Mucosa of descending colon (tissue), 3 donors: ENCODE measurements at regions not wholly inside any gene's neighbourhood (a gene's known extent, or its start where the extent isn't known, plus 50 kb on each side); places are given as distances from the start of the nearest gene placed in this dataset.

ENCODE experiments used
- ATAC-seq: fragments of 200-7000 bp; cut with Tn5 transposase; one replicate; pipeline ENCODE4 v1.9.1; 2020; ENCODE audit warnings: mild to moderate bottlenecking, moderate library complexity
- DNase-seq, 3 donors: peaks; one replicate each; pipeline ENCODE4 v3.0.0-alpha.2; 2020
- H3K36me3 ChIP-seq: fragments of 200-600 bp; one replicate; pipeline ENCODE4 v1.8.0; 2021; ENCODE audit warnings: low read depth, mild to moderate bottlenecking
- H3K4me1 ChIP-seq: fragments of 200-600 bp; one replicate; pipeline ENCODE4 v1.8.0; 2021; ENCODE audit warnings: low read depth, mild to moderate bottlenecking
- H3K4me3 ChIP-seq: fragments of 200-600 bp; one replicate; pipeline ENCODE4 v1.8.0; 2021; ENCODE audit warnings: mild to moderate bottlenecking
- H3K9me3 ChIP-seq: fragments of 200-600 bp; one replicate; pipeline ENCODE4 v1.8.0; 2021; ENCODE audit warnings: mild to moderate bottlenecking
- CTCF ChIP-seq: fragments of 200-600 bp; IDR thresholded peaks from one replicate; pipeline ENCODE4 v1.8.0; 2022; ENCODE audit warnings: antibody characterized with exemption, mild to moderate bottlenecking
- intact Hi-C, 2 donors: fragments of 100-400 bp; cut with DNase I in 1 of 2; cut with micrococcal nuclease in 1 of 2; formaldehyde crosslinking; loops; one replicate each; pipeline versions ENCODE4 v1.11.0 to v1.11.1; 2022; cut with DNase I, micrococcal nuclease
- donor health status: DM: no; HTN: no; CAD: no; lungs with moderate emphysema.
- donor health status: DM: no; HTN: no; CAD: no.
- donor health status: DM: no; HTN: yes; CAD: no.

GRCh38 chr11:19355601-19356000, 114.9 kb upstream of the E2F8 start:
- no peak for DNase-seq
- no peak for TF ChIP-seq CTCF
- no peak for ATAC-seq
- no peaks in the 10 kb centered on the region for H3K4me1 ChIP-seq
- H3K36me3 ChIP-seq: no peaks in the 10 kb centered on the region
- no peak overlapping the region for H3K4me3 ChIP-seq
- intact Hi-C loops: no loop called here
- no peaks in the 10 kb centered on the region for H3K9me3 ChIP-seq

GRCh38 chr11:19353287-19353850, 112.6 kb upstream of the E2F8 start:
- DNase-seq: no peak
- intact Hi-C loops: no loop called here
- TF ChIP-seq CTCF: no peak

GRCh38 chr11:19352771-19353160, 112.0 kb upstream of the E2F8 start:
- H3K4me3 ChIP-seq: no peak overlapping the region
- no peak for TF ChIP-seq CTCF
- no peaks in the 10 kb centered on the region for H3K4me1 ChIP-seq
- no peaks in the 10 kb centered on the region for H3K9me3 ChIP-seq
- intact Hi-C loops: no loop called here
- DNase-seq (no peak), ATAC-seq (no peak)
- H3K36me3 ChIP-seq: no peaks in the 10 kb centered on the region

More at GRCh38 chr11:19353287-19353850, 112.6 kb upstream of the E2F8 start:
- Histone ChIP-seq H3K4me3 (no peak overlapping the region), H3K4me1 (no peaks in the 10 kb centered on the region), H3K9me3 (no peaks in the 10 kb centered on the region), H3K36me3 (no peaks in the 10 kb centered on the region)
- no peak for ATAC-seq

GRCh38 chr11:19352072-19352770, 111.5 kb upstream of the E2F8 start:
- no peaks in the 10 kb centered on the region for H3K36me3 ChIP-seq
- no peak for TF ChIP-seq CTCF
- no peaks in the 10 kb centered on the region for H3K4me1 ChIP-seq
- H3K9me3 ChIP-seq: no peaks in the 10 kb centered on the region
- ATAC-seq (no peak), DNase-seq (no peak)
- H3K4me3 ChIP-seq: no peak overlapping the region
- intact Hi-C loops: no loop called here

GRCh38 chr11:19351426-19351825, 110.7 kb upstream of the E2F8 start:
- ATAC-seq: no peak
- TF ChIP-seq CTCF: no peak
- H3K36me3 ChIP-seq: no peaks in the 10 kb centered on the region
- H3K9me3 ChIP-seq: no peaks in the 10 kb centered on the region
- no peak for DNase-seq
- no peak overlapping the region for H3K4me3 ChIP-seq
- intact Hi-C loops: no loop called here
- H3K4me1 ChIP-seq: no peaks in the 10 kb centered on the region
